Middle frontal gyrus (tissue), 1 donor: ENCODE measurements at regions not wholly inside any gene's neighbourhood (a gene's known extent, or its start where the extent isn't known, plus 50 kb on each side); places are given as distances from the start of the nearest gene placed in this dataset.

Experiments
- DNase-seq: peaks from one replicate; pipeline ENCODE4 v3.0.0-alpha.2; 2015; ENCODE audit warnings: low spot score; ENCODE audit errors: extremely low spot score

DNA sequence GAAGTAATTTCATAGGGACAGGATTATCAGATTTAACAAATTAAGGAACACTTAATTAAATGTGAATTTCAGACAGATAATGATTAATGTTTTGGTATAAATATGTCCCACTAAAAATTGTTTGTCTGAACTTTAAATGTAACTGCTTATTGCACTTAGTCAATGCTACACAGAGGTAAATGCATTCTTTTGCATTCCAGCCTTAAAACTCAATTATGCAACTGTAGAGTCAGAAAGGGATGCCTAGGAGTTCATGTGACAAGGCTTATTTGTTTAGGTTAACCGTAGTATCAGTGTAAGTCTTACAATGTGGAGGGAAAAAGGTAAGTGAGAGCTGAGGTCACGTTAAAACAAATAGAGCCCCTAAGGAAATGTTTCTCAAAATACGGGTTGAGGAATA lies 347.2 kb upstream of the ARGLU1 start:
- DNase-seq = no peak

- no peak for DNase-seq
Observed at GRCh38 chr13:106911627-106912026, 343.7 kb upstream of the ARGLU1 start.

DNA sequence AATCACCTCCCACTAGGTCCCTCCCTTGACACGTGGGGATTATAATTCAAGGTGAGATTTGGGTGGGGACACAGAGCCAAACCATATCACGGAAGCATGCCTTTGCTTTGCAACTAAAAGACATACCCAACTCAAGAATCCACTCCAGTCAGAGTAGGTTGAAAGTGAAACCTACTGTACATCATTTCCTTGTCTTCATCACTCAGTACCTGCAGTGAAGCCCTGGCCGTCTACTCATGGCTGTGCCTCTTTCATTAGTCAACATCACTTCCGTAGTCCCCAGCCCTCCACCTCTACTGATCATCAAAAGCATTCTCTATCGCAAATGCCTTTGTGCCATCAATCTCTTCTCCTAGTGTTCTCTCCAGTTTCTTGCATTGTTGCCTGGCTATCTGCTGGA lies 343.1 kb upstream of the ARGLU1 start:
- DNase-seq = no peak

DNA sequence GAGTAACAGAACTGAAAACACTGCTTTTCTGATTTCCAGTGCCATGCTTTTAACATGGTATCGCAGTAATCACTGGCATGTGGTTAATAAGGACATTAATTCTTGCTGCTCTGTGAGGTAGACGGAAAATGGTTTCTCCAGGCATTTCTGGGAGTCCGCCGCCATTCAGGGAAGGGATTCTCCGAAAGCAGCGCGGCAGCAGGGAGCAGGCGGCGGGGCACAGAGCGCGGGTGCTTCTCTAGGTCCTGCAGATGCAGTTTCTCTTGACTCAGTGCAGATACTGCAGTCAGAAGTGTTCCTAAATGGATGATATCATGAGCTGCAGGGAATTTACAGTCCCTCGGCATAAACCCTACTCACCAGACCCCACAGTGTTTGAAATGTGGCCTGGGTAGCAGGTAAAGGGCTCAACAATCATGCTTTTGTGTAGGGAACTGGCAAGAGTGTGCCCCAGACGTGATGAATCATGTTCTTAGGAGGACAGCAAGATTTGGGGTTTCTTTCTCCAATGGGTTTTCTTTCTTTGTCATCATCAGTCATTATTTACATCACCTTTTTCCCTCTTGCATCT lies 338.6 kb upstream of the ARGLU1 start:
- no peak for DNase-seq

GRCh38 chr13:106905380-106906162 lies 337.6 kb upstream of the ARGLU1 start:
- DNase-seq = no peak

DNA sequence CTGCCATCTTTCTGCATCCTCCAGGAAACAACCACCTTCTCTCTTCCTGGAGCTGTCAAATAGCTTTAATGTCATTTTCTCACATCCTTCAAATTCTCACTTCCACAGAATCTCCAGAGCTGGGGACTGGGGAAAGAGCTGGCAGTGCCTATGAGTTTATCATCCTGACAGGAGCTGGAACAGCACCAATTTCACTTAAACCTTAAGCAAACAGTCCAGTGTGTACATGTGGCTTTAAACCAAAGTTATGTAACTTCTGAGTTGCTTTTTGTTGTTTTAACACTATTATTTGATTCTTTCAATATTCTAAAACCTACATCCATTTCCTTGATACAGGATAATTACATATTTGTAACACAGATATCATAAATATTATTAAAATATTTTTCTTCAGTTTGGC lies 331.5 kb upstream of the ARGLU1 start:
- DNase-seq = no peak

DNA sequence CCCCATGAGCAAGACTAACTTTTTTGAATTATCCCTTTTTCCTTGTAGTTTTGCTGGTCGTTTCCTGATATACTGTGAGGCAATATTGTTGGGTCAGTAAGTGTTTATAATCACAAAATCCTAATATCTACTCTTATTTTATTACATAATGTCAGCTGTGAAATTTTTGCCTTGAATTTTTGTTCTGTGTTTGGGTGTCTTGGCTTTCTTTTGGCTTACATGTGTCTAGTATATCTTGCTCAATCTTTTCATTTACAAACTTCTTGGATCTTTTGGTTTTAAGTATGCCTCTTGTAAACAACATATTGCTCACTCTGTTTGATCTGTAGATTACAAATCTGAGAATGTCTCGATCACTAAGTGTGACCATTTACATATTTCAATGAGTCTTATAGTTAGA lies 330.3 kb upstream of the ARGLU1 start:
- DNase-seq = no peak

DNA sequence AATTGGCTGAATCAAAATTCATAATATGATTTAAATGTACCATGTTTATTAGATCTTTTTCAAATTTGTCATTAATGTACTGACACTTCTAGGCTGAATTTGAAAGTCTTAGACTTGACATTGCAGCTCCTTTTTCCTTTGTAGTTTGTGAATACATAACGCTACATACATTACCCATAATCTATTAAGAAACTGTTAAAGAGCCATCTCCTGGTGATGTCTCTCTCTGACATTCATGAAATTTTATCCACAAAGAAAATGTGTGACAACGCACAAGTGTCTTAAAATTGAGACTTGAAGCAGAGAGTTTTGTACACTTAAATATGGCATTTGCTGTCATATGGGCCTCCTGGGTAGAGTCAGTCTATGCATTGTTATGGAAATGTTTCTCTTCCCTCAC lies 320.2 kb upstream of the ARGLU1 start:
- DNase-seq = no peak

GRCh38 chr13:106887686-106888085 lies 319.7 kb upstream of the ARGLU1 start:
- DNase-seq = no peak

DNA sequence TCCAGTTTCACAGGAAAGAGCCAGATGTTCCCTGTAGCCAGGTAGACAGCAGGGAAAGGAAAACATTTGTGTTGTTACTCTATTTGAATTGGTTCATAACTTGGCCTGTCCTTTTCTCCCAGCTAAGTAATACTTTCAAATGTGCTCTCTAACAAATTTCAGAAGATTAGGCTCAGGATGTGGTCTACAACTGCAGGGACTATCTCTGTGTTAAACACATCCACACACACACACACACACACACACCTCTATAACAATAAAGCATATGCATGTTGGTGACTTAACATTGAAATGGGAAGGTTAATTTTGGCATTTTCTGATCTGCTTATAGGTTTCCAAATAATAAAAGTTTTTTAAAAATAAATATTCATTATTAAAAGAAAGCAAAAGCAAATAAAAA lies 316.0 kb upstream of the ARGLU1 start:
- DNase-seq = no peak

GRCh38 chr13:106882246-106882645 lies 314.3 kb upstream of the ARGLU1 start:
- DNase-seq = no peak

GRCh38 chr13:106879806-106880205 lies 311.9 kb upstream of the ARGLU1 start:
- no peak for DNase-seq

- DNase-seq = no peak
Observed at GRCh38 chr13:106874323-106874722, 306.4 kb upstream of the ARGLU1 start.

- no peak for DNase-seq
Observed at GRCh38 chr13:106873810-106874209, 305.9 kb upstream of the ARGLU1 start.

DNA sequence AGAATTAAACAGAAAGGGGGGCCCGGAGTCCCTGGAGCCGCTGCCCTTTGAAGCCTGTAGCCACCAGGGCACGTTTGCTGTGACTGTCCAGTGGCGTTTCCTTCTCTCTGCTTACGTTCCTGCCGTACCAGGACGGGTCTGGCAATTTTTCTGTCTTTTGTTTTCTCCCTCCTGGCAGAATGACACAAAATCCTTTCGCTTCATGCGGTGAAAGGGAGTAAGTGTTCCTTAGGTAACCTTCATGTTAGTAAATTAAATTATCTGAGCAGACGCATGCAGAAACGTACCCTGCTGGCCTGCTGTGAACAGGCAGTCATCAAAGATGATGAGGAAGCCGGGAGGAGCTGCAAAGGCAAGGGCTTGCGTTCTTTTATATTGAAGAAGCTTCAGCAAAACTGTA lies 299.3 kb upstream of the ARGLU1 start:
- no peak for DNase-seq

DNA sequence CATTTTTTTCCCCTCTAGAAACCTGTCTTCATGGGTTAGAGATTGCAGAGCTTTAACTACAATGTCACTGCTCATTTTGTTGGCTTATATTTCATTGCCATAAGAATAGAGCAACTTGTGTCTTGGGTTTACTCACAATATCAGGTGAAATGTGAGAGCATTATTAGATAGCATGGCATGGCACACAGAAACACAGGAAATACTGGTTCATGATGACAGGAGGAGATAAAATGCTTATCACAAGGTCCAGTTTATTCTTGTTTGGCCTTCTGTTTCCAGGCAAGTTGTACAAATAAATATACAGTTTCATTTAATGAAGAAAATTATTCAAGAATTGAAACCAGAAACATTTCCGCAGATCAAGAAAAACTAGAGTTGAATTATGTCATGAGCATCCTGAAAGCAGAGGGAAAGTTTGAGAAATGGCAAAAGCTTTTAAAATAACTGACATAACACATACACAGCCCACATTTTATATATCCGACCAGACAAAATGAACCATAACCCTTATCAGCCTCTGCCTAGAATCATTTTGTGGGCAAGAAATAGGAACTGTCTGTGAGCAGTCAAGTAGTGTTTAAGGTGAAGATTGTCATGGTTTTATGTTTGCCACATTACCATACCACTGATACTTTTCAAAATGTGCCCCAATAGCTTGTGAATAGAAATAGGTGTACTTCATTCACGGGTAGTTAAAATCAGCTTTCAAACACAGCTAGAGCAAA lies 297.9 kb upstream of the ARGLU1 start:
- no peak for DNase-seq

GRCh38 chr13:106859533-106859904 lies 291.6 kb upstream of the ARGLU1 start:
- DNase-seq = no peak

DNA sequence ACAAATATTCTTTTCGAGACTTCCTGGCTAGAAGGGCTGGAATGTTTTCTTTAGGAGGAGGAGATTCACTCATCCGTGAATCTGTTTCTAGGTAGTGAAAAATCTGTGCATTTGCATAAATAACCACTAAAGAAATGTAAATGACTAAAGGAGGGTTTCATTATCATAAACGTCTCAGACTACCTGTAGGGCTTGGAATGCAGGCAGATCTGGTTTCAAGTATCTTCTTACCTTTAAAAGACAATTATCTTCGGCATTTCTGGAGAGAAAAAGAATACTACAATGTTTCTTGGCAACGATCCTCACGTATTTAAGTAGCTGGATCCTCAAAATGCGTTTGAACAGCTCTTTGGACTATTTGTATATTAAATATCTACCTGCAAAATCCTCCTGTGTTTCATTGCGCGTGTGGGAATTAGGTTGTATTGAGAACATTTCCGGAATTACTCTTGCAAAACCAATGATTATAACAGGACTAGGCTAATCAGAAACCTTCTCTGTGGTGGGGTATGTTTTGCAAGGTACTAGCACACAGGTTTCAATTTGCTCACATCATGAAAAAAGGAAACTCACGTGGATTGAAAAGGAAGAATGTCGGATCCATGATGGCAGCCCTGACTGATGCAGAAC lies 291.1 kb upstream of the ARGLU1 start:
- no peak for DNase-seq

DNA sequence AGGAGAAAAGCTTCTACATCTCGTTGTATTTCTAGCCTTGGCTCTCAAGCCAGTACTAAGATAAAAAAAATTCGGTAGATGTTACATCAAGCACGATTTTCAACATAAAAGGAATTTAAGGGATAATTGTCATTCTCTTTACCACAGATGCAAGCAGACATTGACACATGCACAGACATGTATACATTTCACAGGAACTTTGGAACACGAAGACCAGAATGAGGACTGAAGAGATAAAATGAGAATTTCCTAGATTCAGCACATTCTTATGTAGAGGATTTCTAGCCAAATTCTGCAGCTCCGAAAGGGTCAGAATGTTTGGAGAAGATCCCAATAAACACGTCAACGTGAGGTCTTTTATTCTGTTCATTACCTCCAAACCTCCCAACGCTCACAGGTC lies 284.5 kb upstream of the ARGLU1 start:
- DNase-seq = no peak

GRCh38 chr13:106850973-106851650 lies 283.2 kb upstream of the ARGLU1 start:
- no peak for DNase-seq

DNA sequence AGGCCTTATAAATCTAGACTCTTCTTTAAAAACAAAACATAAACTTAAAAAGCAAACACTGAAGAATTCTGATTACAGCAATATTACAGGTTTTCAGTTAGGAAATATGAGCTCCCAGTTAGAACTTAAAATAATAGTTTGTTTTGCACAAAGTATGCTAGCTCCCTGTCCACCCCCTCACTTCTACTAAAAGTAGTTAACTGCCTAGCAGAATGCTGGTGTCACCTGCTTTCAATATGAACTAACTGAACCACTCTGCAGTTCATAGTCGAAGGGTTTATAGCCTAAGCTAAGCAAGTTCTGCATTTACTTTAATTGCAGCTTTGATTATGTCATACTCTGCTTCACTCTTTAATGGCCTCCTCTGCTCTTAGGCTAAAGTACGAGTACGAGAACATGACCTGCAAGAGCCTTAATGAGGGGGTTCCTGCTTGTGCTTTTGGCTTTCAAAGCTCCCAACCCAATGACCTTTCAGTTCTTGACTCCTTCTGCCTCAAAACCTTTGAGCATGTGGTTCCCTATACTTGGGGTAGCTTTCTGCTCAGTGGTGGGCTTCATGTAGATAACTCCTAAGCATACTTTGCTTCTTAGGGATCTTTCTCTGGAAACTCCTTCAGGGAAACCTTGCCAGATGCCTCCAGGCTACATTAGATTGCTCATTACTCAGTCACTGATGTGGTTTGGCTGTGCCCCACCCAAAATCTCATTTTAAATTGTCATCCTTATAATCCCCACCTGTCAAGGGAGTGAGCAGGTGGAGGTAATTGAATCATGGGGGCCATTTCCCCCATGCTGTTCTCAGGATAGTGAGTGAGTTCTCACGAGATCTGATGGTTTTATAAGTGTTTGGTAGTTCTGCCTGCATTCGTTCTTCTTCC lies 278.9 kb upstream of the ARGLU1 start:
- DNase-seq = no peak
